ENCODE measurements at regions not wholly inside any gene's neighbourhood (a gene's known extent, or its start where the extent isn't known, plus 50 kb on each side); places are given as distances from the start of the nearest gene placed in this dataset.

GRCh38 chr18:29418136-29418535 lies 1241.2 kb upstream of the CDH2 start:
- TF ChIP-seq ZNF565 (CRISPR knock-in tag; conservative IDR thresholded peaks at IDR 0.05; ENCODE audit: low read depth) (no peak), OSR1 (CRISPR knock-in tag; IDR thresholded peaks at IDR 0.05) (no peak), ISL1 (CRISPR knock-in tag; IDR thresholded peaks at IDR 0.05) (peak; percentile 61)
- ATAC-seq: peak; percentile 44; the same call in 2 of the 3 replicates

- ATAC-seq: no peak
- no peak for TF ChIP-seq GLIS3 (CRISPR knock-in tag; IDR thresholded peaks at IDR 0.05)
- peak; percentile 43; the same call in 1 of the 2 replicates for TF ChIP-seq TCF4 (CRISPR knock-in tag; IDR thresholded peaks at IDR 0.05; ENCODE audit: borderline replicate concordance)
Observed at GRCh38 chr18:29406996-29407395, 1230.1 kb upstream of the CDH2 start.

DNA sequence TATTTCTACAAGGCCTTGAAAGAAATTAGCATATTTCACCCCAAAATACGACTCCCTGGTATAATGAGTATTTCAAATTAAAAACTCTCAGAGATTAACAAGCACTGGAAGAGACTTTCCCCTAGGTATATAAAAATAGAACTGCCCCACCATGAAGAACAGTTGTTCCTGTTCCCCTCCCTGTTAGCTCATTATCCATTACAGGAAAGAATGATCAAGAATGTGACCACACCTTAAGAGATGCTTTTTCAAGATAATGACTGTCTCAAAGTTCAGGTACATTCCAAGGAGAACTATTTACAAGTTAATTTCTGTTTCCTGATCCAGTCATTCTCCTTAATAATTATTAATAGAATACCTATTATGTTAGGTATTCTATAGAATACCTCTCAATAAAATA lies 1220.6 kb upstream of the CDH2 start:
- no peak for ATAC-seq
- no peak for TF ChIP-seq TCF4 (CRISPR knock-in tag; IDR thresholded peaks at IDR 0.05; ENCODE audit: borderline replicate concordance)
- TF ChIP-seq, protein P1, sequence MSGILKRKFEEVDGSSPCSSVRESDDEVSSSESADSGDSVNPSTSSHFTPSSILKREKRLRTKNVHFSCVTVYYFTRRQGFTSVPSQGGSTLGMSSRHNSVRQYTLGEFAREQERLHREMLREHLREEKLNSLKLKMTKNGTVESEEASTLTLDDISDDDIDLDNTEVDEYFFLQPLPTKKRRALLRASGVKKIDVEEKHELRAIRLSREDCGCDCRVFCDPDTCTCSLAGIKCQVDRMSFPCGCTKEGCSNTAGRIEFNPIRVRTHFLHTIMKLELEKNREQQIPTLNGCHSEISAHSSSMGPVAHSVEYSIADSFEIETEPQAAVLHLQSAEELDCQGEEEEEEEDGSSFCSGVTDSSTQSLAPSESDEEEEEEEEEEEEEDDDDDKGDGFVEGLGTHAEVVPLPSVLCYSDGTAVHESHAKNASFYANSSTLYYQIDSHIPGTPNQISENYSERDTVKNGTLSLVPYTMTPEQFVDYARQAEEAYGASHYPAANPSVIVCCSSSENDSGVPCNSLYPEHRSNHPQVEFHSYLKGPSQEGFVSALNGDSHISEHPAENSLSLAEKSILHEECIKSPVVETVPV (CRISPR knock-in tag; IDR thresholded peaks at IDR 0.05): no peak
- no peak for TF ChIP-seq TOX (CRISPR knock-in tag; IDR thresholded peaks at IDR 0.05; ENCODE audit: borderline replicate concordance)
- TF ChIP-seq BACH2 (CRISPR knock-in tag; IDR thresholded peaks at IDR 0.05; ENCODE audit: borderline replicate concordance): no peak
- no peak for TF ChIP-seq CSDC2 (CRISPR knock-in tag; IDR thresholded peaks at IDR 0.05)
- TF ChIP-seq RARB (CRISPR knock-in tag; IDR thresholded peaks at IDR 0.05): no peak
- no peak for TF ChIP-seq ZFP30 (CRISPR knock-in tag; IDR thresholded peaks at IDR 0.05)
- TF ChIP-seq TSHZ2 (CRISPR knock-in tag; IDR thresholded peaks at IDR 0.05): no peak
- TF ChIP-seq SNAI2 (CRISPR knock-in tag; IDR thresholded peaks at IDR 0.05): no peak
- no peak for TF ChIP-seq ESRRG (CRISPR knock-in tag; IDR thresholded peaks at IDR 0.05)
- TF ChIP-seq OSR1 (CRISPR knock-in tag; IDR thresholded peaks at IDR 0.05): no peak

- no peak for ATAC-seq
Observed at GRCh38 chr18:29383311-29384273, 1206.7 kb upstream of the CDH2 start.

More at GRCh38 chr18:29383311-29384273, 1206.7 kb upstream of the CDH2 start:
- TF ChIP-seq, protein P1 (CRISPR knock-in tag; IDR thresholded peaks at IDR 0.05): no peak
- TF ChIP-seq RARB (CRISPR knock-in tag; IDR thresholded peaks at IDR 0.05) (no peak), OSR1 (CRISPR knock-in tag; IDR thresholded peaks at IDR 0.05) (no peak), ESRRG (CRISPR knock-in tag; IDR thresholded peaks at IDR 0.05) (no peak), TCF4 (CRISPR knock-in tag; IDR thresholded peaks at IDR 0.05; ENCODE audit: borderline replicate concordance) (no peak), ZNF8 (CRISPR knock-in tag; IDR thresholded peaks at IDR 0.05) (no peak), ZFP3 (CRISPR knock-in tag; IDR thresholded peaks at IDR 0.05) (no peak), ZFP30 (CRISPR knock-in tag; IDR thresholded peaks at IDR 0.05) (no peak), ZC3H10 (CRISPR knock-in tag; IDR thresholded peaks at IDR 0.05) (no peak), PATZ1 (CRISPR knock-in tag; IDR thresholded peaks at IDR 0.05; ENCODE audit: borderline replicate concordance) (no peak), TSHZ2 (CRISPR knock-in tag; IDR thresholded peaks at IDR 0.05) (no peak), ISL1 (CRISPR knock-in tag; IDR thresholded peaks at IDR 0.05) (no peak), CSDC2 (CRISPR knock-in tag; IDR thresholded peaks at IDR 0.05) (no peak), TOX (CRISPR knock-in tag; IDR thresholded peaks at IDR 0.05; ENCODE audit: borderline replicate concordance) (no peak), ZNF565 (CRISPR knock-in tag; conservative IDR thresholded peaks at IDR 0.05; ENCODE audit: low read depth) (no peak), BACH2 (CRISPR knock-in tag; IDR thresholded peaks at IDR 0.05; ENCODE audit: borderline replicate concordance) (no peak), PPARA (CRISPR knock-in tag; IDR thresholded peaks at IDR 0.05; ENCODE audit: borderline replicate concordance) (no peak), SNAI2 (CRISPR knock-in tag; IDR thresholded peaks at IDR 0.05) (no peak), GLIS3 (CRISPR knock-in tag; IDR thresholded peaks at IDR 0.05) (no peak)
- TF ChIP-seq, protein P2, sequence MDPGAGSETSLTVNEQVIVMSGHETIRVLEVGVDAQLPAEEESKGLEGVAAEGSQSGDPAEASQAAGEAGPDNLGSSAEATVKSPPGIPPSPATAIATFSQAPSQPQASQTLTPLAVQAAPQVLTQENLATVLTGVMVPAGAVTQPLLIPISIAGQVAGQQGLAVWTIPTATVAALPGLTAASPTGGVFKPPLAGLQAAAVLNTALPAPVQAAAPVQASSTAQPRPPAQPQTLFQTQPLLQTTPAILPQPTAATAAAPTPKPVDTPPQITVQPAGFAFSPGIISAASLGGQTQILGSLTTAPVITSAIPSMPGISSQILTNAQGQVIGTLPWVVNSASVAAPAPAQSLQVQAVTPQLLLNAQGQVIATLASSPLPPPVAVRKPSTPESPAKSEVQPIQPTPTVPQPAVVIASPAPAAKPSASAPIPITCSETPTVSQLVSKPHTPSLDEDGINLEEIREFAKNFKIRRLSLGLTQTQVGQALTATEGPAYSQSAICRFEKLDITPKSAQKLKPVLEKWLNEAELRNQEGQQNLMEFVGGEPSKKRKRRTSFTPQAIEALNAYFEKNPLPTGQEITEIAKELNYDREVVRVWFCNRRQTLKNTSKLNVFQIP (CRISPR knock-in tag; IDR thresholded peaks at IDR 0.05; ENCODE audit: borderline replicate concordance, low read depth): no peak

Data from SK-N-SH treated with all-trans-retinoic acid at 6 μM for 48 hours (cell line).